Uterus (tissue), 2 donors: ENCODE measurements at regions not wholly inside any gene's neighbourhood (a gene's known extent, or its start where the extent isn't known, plus 50 kb on each side); places are given as distances from the start of the nearest gene placed in this dataset.

Experiments
- POLR2A ChIP-seq, 2 donors: fragments of 450-650 bp; IDR thresholded peaks; one replicate each; pipeline ENCODE4 v1.6.1; 2016; ENCODE audit warnings: antibody characterized with exemption in 2 of 2, mild to moderate bottlenecking in 1 of 2, moderate library complexity in 1 of 2
- TF ChIP-seq, protein P1 (sequence below), 4 experiments: fragments of 200-600 bp in 2 of 4; fragments of 450-650 bp in 2 of 4; sonication (generic) in 2 of 4; IDR thresholded peaks; one replicate each; pipeline ENCODE4 v1.5.1; 2016 to 2019; ENCODE audit warnings: antibody characterized with exemption in 4 of 4, mild to moderate bottlenecking in 2 of 4, moderate library complexity in 1 of 4

DNA sequence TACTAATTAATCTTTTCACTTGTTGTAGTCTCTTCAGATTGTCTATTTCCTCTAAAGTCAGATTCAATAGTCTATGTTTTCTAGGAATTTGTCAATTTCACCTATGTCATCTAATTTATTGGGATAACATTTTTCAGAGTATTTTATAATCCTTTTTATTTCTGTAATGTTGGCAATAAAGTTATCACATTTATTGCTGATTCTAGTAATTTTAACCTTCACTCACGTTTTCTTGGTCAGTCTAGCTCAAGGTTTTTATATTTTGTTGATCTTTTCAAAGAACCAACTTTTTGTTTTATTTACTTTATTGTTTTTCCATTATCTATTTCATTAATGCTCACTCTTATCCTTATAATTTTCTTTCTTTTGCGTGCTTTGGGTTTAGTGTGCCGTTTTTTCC is 97.9 kb upstream of the GNG12 start:
- TF ChIP-seq, protein P1, sequence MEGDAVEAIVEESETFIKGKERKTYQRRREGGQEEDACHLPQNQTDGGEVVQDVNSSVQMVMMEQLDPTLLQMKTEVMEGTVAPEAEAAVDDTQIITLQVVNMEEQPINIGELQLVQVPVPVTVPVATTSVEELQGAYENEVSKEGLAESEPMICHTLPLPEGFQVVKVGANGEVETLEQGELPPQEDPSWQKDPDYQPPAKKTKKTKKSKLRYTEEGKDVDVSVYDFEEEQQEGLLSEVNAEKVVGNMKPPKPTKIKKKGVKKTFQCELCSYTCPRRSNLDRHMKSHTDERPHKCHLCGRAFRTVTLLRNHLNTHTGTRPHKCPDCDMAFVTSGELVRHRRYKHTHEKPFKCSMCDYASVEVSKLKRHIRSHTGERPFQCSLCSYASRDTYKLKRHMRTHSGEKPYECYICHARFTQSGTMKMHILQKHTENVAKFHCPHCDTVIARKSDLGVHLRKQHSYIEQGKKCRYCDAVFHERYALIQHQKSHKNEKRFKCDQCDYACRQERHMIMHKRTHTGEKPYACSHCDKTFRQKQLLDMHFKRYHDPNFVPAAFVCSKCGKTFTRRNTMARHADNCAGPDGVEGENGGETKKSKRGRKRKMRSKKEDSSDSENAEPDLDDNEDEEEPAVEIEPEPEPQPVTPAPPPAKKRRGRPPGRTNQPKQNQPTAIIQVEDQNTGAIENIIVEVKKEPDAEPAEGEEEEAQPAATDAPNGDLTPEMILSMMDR (IDR thresholded peaks at IDR 0.05): no peak
- TF ChIP-seq POLR2A (IDR thresholded peaks at IDR 0.05): no peak
